SKM-1 treated with dmso at 0.1 percent for 144 hours (cell line): ENCODE measurements at regions not wholly inside any gene's neighbourhood (a gene's known extent, or its start where the extent isn't known, plus 50 kb on each side); places are given as distances from the start of the nearest gene placed in this dataset.
"Not testable (repeated sequence)": the region's sequence is repeated elsewhere in the genome, so short reads cannot be mapped to it uniquely, and the experiment has no call there.

Experiments
- DNase-seq: peaks from one replicate; lab custom pipeline; 2025; ENCODE audit not compliant: unreplicated experiment; lab: John Stamatoyannopoulos, UW

GRCh38 chr5:30279237-30279636 is 914.2 kb upstream of the CDH6 start:
- DNase-seq, result no peak

DNA sequence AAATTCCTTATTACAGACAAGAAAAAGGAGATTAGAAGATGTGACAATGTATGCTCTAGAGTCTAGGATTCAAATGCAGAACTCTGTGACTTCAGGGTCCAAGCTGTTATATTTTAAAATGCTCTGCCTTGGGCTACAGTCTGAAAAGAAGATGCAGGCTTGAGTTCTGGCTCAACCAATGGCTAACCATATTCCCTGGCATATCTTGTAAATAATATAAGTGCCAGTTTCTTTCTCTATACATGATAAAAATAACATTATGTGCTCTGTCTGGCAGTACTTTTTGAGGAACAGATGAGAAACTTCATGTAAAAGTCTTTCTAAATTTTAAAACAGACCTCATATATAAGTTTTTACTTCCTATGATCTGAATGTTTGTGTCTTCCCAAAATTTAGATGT is 926.5 kb upstream of the CDH6 start:
- DNase-seq, result no peak

DNA sequence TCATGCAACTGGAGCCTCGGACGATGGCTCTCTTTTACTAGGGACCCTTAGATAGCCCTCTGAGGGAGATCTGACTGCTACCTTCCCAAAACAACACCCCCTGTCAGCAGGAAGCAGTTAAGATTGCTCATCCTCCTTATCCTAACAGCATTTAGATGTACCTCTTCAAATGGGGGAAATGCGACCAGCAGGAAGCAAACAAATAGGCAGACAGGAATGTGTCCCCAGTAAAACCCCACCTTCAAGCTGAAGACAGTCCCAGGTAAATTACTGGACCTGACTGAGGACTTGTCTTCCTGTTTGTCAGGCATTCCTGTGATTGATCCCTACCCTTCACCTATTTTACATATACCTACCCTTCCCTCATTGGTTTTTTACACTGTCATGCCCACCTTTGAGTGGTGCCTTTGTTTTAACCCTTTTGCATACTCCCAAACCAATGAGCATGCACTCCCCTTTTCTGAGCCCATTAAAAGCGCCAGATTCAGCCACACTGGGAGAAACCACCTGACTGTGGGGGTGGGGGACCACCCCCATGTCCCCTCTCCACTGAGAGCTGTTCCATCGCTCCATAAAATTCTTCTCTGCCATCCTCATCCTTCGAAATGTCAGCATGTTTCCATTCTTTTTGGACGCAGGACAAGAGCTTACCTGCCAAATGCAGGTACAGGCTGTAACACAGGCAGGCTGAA is 954.0 kb upstream of the CDH6 start:
- DNase-seq, result no peak

DNA sequence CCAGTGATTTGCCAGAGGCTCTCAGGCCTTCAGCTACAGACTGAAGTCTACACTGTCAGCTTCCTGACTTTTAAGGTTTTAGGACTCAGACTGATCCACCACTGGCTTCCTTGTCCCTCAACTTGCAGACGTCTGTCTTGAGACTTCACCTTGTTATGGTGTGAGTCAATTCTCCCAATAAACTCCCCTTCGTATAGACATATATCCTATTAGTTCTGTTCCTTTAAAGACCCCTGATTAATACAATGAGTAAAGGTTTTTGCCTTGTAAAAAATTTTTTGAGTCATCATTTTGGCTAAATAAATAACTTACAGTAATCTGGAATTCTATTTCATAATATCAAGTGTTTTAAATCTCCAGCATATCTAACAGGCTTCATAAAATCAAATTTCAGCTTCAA is 956.3 kb upstream of the CDH6 start:
- DNase-seq, result no peak

DNA sequence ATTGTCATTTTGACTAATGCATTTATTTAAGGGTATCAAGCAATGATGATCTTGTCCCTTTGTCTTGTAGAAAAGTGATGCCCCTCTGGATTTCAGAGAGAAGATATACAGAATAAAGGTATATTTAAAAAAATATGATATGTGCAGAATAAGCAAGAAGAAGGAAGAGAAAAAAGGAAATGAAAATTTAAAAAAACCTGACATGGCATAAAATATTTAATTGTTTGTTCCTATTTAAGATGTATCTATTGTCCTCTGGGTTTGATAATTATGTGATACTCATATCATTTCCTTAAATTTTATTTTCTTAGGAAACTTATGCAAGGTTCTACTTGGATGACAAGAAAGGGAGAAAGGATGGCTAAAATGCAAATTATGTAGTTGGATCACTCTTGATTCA is 983.7 kb upstream of the CDH6 start:
- no peak for DNase-seq

GRCh38 chr5:30197662-30198061 is 995.8 kb upstream of the CDH6 start:
- no peak for DNase-seq

GRCh38 chr5:30195036-30195435 is 998.5 kb upstream of the CDH6 start:
- DNase-seq, result no peak

DNA sequence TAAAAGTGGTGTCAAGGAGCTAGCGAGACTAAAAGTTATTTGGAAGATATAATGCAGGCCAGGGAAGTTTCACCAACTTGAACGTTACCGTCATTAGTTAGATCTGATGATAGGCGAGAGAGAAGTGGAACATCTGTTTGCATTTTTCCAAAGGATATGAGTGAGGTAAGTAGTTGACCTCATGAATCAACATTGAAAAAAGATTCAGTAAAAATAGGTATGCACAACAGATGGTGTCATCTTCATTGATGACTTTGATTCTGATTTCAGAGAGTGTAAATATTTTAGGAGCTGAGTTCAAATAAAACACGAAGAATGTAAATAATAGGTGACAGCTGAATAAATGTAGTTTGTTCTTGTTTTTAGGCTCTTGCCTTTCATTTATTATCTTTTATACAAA is 998.9 kb upstream of the CDH6 start:
- no peak for DNase-seq

DNA sequence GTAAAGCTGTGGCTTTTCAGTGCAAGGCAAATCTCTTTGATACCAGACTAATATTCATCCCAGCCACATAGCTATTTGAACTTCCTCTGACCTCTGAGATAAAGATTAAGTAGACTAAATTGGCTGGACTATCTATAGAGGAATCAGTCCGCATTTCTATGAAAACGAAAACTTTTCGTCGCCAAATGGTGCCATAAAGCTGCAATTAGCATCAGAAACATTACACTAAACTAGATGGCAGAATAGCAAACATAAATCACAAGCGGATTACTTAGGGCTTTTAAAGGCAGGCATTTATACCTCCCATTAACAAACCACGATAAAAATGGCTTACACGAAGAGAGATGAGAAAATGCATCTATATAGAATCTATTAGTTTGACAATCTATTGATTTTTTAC is 1009.7 kb upstream of the CDH6 start:
- DNase-seq, result no peak

- no peak for DNase-seq
Measured at GRCh38 chr5:30156156-30156555, 1037.3 kb upstream of the CDH6 start.

DNA sequence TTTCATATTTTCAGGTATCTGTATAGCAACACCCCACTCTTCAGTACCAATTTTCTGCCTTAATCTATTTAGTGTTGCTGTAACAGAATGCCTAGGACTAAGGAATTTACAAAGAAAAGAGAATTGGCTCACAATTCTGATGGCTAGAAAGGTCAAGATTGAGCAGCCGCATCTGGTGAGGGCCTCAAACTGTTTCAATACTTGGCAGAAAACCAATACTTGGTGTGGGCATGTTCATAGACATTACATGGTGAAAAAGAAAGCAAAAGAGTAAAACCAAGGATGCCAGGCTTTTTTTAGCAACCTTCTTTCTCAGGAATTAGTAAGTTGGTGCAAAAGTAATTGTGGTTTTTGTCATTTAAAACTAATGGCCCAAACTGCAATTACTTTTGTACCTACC is 1041.1 kb upstream of the CDH6 start:
- no peak for DNase-seq

DNA sequence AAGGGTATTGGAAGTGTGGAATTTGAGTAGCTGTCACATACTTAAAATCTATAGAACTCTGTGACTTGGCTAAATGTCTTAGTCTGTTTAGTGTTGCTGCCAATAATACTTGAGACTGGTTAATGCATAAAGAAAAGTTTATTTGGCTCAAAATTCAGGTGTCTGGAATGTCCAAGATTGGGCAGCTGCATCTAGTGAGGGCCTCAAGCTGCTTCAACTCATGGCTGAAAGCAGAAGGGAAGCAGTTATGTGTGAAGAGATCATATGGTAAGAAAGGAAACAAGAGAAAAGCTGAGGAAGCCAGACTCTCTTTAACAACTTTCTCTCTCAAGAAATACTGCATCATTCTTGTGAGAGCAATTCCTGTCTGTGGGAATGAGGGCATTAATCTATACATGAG is 1043.3 kb upstream of the CDH6 start:
- no peak for DNase-seq

- no peak for DNase-seq
Measured at GRCh38 chr5:30149526-30149925, 1044.0 kb upstream of the CDH6 start.

GRCh38 chr5:30147976-30148375 is 1045.5 kb upstream of the CDH6 start:
- no peak for DNase-seq

- DNase-seq, result not testable (repeated sequence)
Measured at GRCh38 chr5:30144059-30144458, 1049.4 kb upstream of the CDH6 start.

DNA sequence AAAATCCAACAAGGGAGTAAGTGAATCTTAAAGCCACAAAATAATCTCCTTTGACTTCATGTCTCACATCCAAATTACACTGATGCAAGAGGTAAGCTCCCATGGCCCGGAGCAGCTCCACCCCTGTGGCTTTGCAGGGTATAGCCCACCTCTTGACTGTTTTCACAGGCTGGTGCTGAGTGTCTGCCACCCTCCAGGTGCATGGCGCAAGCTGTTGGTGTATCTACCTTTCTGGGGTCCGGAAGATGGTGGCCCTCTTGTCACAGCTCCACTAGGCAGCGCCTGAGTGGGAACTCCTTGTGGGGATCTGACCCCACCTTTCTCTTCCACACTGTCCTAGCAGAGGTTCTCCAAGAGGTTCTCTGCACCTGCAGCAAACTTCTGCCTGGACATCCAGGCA is 1051.1 kb upstream of the CDH6 start:
- DNase-seq, result no peak

DNA sequence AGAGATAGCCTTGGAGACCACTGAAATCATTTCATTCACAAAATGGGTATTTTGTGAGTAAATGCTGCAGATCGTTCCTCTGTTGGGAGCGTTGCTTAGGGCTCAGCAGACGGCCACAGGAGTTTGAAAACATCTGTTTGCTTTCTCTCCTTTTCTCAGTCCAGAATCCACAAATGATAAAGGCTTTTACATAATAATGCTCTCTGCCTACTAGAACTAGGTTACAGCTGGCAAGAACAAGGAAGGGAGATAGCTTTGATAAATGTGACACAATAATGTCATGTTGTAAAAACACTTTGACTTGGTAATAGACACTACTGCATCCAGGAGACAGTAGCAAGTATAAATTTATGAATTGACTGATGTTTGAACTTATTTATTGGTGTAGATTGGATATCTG is 1072.4 kb upstream of the CDH6 start:
- no peak for DNase-seq

DNA sequence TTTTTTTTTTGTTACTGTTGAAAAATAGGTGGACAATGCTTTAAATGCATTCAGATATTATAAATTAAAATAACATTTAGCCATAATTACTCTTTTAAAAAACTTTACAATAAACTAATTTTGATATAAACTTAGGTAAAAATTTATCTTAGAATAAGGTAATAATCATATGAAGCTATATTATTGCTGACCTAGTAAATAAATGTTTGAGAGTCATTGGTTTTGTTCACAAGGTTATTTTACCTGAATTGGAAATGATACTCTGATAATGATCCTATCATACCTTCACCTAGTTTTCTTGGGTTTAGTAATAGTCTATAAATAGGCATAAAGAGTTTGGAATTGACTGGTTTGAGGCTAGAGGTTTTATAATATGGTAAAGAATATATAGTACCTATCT is 1076.4 kb upstream of the CDH6 start:
- no peak for DNase-seq

DNA sequence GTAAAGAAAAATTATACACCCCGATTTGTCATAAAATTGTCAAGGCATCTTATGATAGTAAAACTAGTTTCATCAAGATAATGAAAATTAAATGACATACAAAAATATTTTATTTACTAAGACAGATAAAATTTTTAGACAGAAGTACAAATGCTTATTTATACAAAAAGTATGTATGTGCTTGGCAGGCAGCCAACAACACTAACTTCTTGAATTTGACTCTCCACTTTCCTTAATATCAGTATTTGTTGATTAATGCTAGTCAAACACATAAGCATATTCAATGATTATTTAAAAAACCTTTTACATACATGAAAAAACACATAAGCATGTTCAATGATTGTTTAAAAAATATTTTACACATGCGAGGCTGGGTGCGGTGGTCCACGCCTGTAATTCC is 1079.9 kb upstream of the CDH6 start:
- no peak for DNase-seq

DNA sequence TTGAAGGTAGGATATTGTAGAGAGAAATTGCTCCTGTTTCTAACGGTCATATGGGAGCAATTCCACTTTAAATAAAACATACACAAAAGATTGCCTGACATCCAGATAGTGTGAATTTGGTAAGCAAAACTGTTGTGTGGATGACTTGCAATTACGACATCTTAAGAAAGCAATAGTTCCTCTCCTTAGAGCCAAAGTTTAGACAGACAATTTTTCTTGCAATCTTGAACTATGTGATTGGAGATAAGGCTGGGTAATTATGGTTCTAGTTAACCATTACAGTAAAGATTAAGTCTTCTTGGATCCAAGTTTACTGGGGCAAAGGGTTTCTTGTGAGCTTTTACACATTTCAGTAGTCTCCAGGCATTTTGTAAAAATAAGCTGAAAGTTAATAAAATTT is 1080.6 kb upstream of the CDH6 start:
- DNase-seq, result no peak

DNA sequence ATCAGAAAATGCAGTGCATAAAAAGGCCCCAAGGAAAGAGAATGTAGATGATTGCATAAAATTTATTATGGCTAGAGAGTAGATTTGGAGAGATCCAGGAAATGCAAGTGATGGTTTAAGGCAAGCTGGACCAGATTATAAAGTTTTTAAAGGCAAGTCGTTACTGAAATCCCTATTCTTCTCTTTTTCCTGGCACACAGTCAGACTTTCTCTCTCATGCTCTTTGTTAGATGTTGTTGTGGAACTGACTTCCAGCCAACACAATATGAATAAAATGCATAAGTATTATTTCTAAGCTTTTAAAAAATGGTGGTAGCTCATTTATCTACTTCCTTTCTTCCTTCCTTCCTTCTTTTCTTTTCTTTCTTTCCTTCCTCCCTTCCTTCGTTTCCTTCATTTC is 1085.4 kb upstream of the CDH6 start:
- no peak for DNase-seq

GRCh38 chr5:30106596-30106995 is 1086.9 kb upstream of the CDH6 start:
- DNase-seq, result no peak

- no peak for DNase-seq
Measured at GRCh38 chr5:30104872-30105596, 1088.5 kb upstream of the CDH6 start.
